Naive thymus-derived CD8-positive, alpha-beta T cell (primary cell): ENCODE measurements at regions not wholly inside any gene's neighbourhood (a gene's known extent, or its start where the extent isn't known, plus 50 kb on each side); places are given as distances from the start of the nearest gene placed in this dataset.

Experiments
- ATAC-seq, 2 donors: fragments of 150-1000 bp; cut with Tn5 transposase in 1 of 2; sonication (Bioruptor Pico), chemical (Tn5 transposase) in 1 of 2; 1 replicate in 1 of 2; 2 replicates in 1 of 2; pipeline ENCODE4 v1.10.0; 2021; ENCODE audit warnings: mild to moderate bottlenecking in 2 of 2, moderate library complexity in 2 of 2
- POLR2A ChIA-PET: fragments of 350-600 bp; sonication (Branson Sonifier 250); formaldehyde crosslinking; loops from one replicate; lab custom pipeline; 2021; ENCODE audit warnings: antibody characterized with exemption; lab: Charles Lee
- DNase-seq, 10 donors: peaks; one replicate each; pipeline versions ENCODE4 v3.0.0 to v3.0.0-alpha.2; 2020 to 2022
- H3K27ac Mint-ChIP-seq, 10 donors: one replicate each; pipeline ENCODE4 v1.8.0; 2020 to 2022; ENCODE audit warnings: mild to moderate bottlenecking in 10 of 10, mixed read lengths in 10 of 10, moderate library complexity in 4 of 10, inconsistent platforms in 1 of 10
- H3K27me3 Mint-ChIP-seq, 5 donors: one replicate each; pipeline ENCODE4 v1.8.0; 2021 to 2022; ENCODE audit warnings: mixed read lengths in 5 of 5
- H3K36me3 Mint-ChIP-seq, 3 donors: one replicate each; pipeline ENCODE4 v1.8.0; 2020 to 2022; ENCODE audit warnings: mixed read lengths in 3 of 3, mild to moderate bottlenecking in 2 of 3, inconsistent platforms in 1 of 3
- H3K4me1 Mint-ChIP-seq, 4 donors: one replicate each; pipeline ENCODE4 v1.8.0; 2021 to 2022; ENCODE audit warnings: mixed read lengths in 4 of 4
- H3K4me3 Mint-ChIP-seq, 10 donors: one replicate each; pipeline ENCODE4 v1.8.0; 2020 to 2022; ENCODE audit warnings: mild to moderate bottlenecking in 10 of 10, mixed read lengths in 10 of 10, moderate library complexity in 6 of 10, inconsistent platforms in 1 of 10
- H3K9me3 Mint-ChIP-seq, 9 donors: one replicate each; pipeline ENCODE4 v1.8.0; 2020 to 2022; ENCODE audit warnings: mixed read lengths in 9 of 9, mild to moderate bottlenecking in 3 of 9, inconsistent platforms in 1 of 9, moderate library complexity in 1 of 9

- POLR2A ChIA-PET, result no interaction called here
- Mint-ChIP-seq H3K9me3 (peaks cover 0 to 4% (median 0%) of the 10 kb centered on the region in 9 donors), H3K27me3 (no peaks in the 10 kb centered on the region), H3K4me1 (no peaks in the 10 kb centered on the region), H3K36me3 (no peaks in the 10 kb centered on the region), H3K27ac (no peak overlapping the region), H3K4me3 (no peak overlapping the region)
- no peak for ATAC-seq
- no peak for DNase-seq
Measured at GRCh38 chr13:85473144-85473543, 326.1 kb downstream of the SLITRK6 start.

DNA sequence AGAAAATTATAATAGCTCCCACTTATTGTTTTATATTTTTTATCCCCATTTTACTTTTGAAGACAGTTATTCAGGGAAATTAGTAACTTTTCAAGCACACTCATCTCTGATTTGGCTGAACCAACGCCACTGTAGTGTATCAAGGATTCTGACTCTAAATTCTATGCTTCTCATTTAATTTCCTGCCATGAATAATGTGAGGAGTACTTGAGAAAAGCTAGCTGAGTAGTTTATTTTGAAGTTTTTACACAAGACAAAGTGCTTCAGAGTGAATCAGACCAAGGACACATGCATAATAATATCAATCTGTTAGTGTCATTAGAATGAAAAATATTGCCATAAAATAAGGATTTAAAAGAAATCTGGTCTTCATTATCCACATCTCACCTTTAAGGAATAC is 329.9 kb downstream of the SLITRK6 start:
- Mint-ChIP-seq H3K4me3 (no peak overlapping the region), H3K4me1 (no peaks in the 10 kb centered on the region), H3K27ac (no peak overlapping the region), H3K9me3 (peaks cover 0 to 2% (median 0%) of the 10 kb centered on the region in 9 donors), H3K36me3 (no peaks in the 10 kb centered on the region), H3K27me3 (no peaks in the 10 kb centered on the region)
- ATAC-seq (no peak), DNase-seq (no peak)
- POLR2A ChIA-PET, result no interaction called here

DNA sequence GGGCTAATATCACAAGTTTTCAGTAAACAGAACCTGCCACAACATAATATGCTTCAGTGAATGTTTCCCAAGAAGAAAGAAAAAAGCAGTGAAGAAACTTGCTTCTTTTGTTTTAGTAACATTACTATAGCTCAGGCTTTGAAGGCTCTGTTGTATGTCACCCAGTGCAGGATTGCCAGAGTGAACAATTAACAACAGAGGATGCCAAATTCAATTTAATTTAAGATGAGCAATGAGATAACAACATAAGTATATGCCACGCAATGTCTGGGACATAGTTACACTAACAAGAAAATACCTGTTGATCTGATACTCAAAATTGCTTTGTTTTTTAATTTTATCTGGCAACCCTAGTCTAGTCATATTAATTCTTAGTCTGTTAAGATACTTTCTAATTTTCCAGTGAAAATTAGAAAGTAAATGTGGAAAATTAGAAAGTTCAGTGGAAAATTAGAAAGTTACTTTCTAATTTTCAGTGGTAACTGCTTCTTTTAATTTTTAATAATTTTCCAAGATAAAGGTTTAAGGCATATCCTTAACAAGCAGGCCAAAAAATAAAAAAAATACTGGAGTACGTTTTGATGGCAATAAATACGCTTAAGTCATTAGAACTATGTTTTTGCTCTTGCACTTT is 336.3 kb downstream of the SLITRK6 start:
- no peak overlapping the region for H3K4me3 Mint-ChIP-seq
- no peaks in the 10 kb centered on the region for H3K36me3 Mint-ChIP-seq
- peaks cover 0 to 11% (median 2%) of the 10 kb centered on the region in 9 donors for H3K9me3 Mint-ChIP-seq
- DNase-seq (no peak), ATAC-seq (no peak)
- H3K27ac Mint-ChIP-seq, result no peak overlapping the region
- no peaks in the 10 kb centered on the region for H3K4me1 Mint-ChIP-seq
- H3K27me3 Mint-ChIP-seq, result no peaks in the 10 kb centered on the region
- POLR2A ChIA-PET, result no interaction called here

DNA sequence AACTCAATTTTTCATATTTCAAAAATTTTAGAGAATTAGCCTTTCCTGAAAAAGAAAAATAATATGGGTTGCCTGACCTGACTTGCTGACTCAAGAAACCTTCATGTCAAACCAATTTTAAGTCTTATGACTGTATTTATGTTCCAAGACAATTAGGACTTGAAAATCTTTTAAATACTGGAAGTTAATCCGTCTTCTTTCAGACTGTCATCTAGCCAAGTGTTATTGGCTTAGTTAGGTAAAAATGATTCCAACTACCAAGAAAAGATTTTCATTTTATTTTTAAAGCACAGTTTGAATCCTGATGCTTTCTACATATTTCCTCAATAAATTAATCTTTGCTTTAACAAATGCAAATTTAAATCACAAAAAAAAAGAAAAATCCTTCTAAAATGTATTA is 337.6 kb downstream of the SLITRK6 start:
- H3K36me3 Mint-ChIP-seq, result peaks cover 0 to 10% (median 0%) of the 10 kb centered on the region in 3 donors
- H3K9me3 Mint-ChIP-seq, result peaks cover 0 to 19% (median 10%) of the 10 kb centered on the region in 9 donors
- no peaks in the 10 kb centered on the region for H3K27me3 Mint-ChIP-seq
- H3K4me1 Mint-ChIP-seq, result no peaks in the 10 kb centered on the region
- no peak overlapping the region for H3K4me3 Mint-ChIP-seq
- ATAC-seq (no peak), DNase-seq (no peak)
- no peak overlapping the region for H3K27ac Mint-ChIP-seq
- POLR2A ChIA-PET, result no interaction called here

DNA sequence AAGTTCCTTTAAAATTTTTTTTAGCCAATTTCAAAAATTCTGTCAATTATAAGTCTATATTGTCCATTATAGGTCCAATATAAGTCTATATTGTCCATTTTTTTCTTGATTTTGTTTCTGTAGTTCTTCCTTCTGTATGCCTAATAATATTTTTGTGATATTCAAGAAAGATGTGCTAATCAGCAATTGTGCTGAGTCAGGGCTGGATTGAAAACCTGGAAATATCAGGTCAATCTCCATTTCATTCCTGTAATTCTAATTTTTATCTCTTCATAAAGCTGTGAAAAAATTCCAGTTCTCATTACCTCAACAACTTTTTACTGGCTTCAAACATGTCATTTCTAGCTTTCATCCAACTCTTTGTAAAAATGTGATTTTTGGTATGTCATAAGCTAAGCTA is 353.7 kb downstream of the SLITRK6 start:
- POLR2A ChIA-PET, result no interaction called here
- no peak for ATAC-seq
- Mint-ChIP-seq H3K27ac (no peak overlapping the region), H3K4me3 (no peak overlapping the region), H3K36me3 (no peaks in the 10 kb centered on the region), H3K4me1 (no peaks in the 10 kb centered on the region), H3K9me3 (peaks cover 0 to 3% (median 0%) of the 10 kb centered on the region in 9 donors), H3K27me3 (no peaks in the 10 kb centered on the region)
- DNase-seq, result no peak

GRCh38 chr13:85441975-85442374 is 357.2 kb downstream of the SLITRK6 start:
- H3K4me1 Mint-ChIP-seq, result no peaks in the 10 kb centered on the region
- H3K9me3 Mint-ChIP-seq, result peaks cover 0 to 4% (median 0%) of the 10 kb centered on the region in 9 donors
- H3K36me3 Mint-ChIP-seq, result no peaks in the 10 kb centered on the region
- no peaks in the 10 kb centered on the region for H3K27me3 Mint-ChIP-seq
- DNase-seq (no peak), ATAC-seq (no peak)
- H3K4me3 Mint-ChIP-seq, result no peak overlapping the region
- POLR2A ChIA-PET, result no interaction called here
- H3K27ac Mint-ChIP-seq, result no peak overlapping the region

DNA sequence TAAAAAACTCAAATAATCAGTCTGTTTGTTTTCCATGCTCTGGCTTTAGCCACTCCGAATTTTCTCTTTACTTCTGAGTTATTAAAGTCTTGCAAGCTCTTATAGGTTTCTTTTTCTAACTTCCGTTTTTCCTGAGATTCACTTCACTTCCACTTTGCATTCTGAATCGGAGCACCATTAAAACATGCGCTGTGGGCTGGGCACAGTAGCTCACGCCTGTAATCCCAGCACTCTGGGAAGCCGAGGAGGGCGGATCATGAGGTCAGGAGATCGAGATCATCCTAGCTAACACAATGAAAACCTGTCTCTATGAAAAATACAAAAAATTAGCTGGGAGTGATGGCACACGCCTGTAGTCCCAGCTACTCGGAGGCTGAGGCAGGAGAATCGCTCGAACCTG is 357.9 kb downstream of the SLITRK6 start:
- no peak overlapping the region for H3K27ac Mint-ChIP-seq
- H3K4me1 Mint-ChIP-seq, result no peaks in the 10 kb centered on the region
- H3K4me3 Mint-ChIP-seq, result no peak overlapping the region
- ATAC-seq (no peak), DNase-seq (no peak)
- H3K9me3 Mint-ChIP-seq, result peaks cover 0 to 4% (median 0%) of the 10 kb centered on the region in 9 donors
- no peaks in the 10 kb centered on the region for H3K36me3 Mint-ChIP-seq
- POLR2A ChIA-PET, result no interaction called here
- no peaks in the 10 kb centered on the region for H3K27me3 Mint-ChIP-seq

DNA sequence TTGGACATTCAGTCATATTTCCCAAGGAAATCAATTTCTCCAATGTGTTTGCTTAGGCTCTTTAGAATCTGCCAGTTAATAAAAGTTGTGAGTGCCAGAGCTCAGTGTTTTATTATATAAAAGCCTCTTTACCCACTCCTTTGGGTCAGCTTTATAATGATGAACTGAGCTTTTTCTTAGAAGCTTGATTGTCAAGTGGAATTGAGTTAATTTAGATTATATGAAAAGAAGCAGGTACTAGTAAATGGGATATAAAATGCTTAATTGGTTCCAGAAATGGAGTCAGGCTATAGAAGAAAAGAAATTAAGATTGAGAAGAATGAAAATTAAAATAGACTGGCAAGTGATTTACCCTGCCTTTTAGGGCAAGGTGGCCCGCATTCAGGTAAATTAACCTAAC is 363.2 kb downstream of the SLITRK6 start:
- Mint-ChIP-seq H3K4me3 (no peak overlapping the region), H3K9me3 (peaks cover 0 to 7% (median 0%) of the 10 kb centered on the region in 9 donors), H3K4me1 (no peaks in the 10 kb centered on the region), H3K27me3 (no peaks in the 10 kb centered on the region), H3K36me3 (no peaks in the 10 kb centered on the region), H3K27ac (no peak overlapping the region)
- POLR2A ChIA-PET, result no interaction called here
- ATAC-seq (no peak), DNase-seq (no peak)

DNA sequence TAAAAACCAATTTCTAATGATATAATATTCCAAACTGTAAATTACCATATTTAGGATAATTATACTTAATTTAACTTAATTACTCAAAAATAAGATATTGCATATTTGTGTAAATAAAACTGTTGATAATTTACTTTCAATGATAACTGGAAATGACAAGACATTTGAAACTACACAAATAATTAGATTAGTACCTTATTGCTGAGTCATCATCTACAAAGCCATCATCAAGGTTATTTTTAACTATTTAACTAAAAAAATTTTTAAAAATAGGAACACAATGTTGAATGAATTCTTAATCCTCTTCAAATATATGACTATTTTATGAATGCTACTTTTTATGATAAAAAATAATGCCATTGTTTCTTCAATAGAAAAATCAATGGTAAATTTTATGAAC is 364.3 kb downstream of the SLITRK6 start:
- H3K4me3 Mint-ChIP-seq, result no peak overlapping the region
- peaks cover 0 to 7% (median 0%) of the 10 kb centered on the region in 9 donors for H3K9me3 Mint-ChIP-seq
- DNase-seq (no peak), ATAC-seq (no peak)
- H3K4me1 Mint-ChIP-seq, result no peaks in the 10 kb centered on the region
- no peaks in the 10 kb centered on the region for H3K36me3 Mint-ChIP-seq
- POLR2A ChIA-PET, result no interaction called here
- no peaks in the 10 kb centered on the region for H3K27me3 Mint-ChIP-seq
- no peak overlapping the region for H3K27ac Mint-ChIP-seq

DNA sequence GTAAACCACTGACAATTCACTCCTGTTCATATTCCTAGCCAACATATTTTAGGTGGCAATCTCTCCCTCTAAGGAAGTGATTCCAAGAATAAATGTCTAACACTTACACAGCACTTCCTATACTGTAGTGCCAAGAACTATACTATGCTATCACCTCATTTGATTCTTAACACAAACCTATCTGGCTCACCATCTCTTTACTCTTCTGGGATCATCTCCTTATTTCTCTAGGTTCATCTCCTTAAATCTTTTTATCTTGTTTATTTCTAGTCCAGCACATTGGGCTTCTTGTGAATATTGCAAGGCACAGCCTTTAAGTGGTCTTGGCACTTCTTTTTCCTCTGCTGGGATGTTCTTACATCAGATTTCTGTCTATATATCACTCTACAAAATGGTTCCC is 366.3 kb downstream of the SLITRK6 start:
- POLR2A ChIA-PET, result no interaction called here
- Mint-ChIP-seq H3K27me3 (no peaks in the 10 kb centered on the region), H3K4me3 (no peak overlapping the region), H3K4me1 (no peaks in the 10 kb centered on the region), H3K36me3 (no peaks in the 10 kb centered on the region), H3K27ac (no peak overlapping the region), H3K9me3 (peaks cover 0 to 7% (median 0%) of the 10 kb centered on the region in 9 donors)
- ATAC-seq (no peak), DNase-seq (no peak)

DNA sequence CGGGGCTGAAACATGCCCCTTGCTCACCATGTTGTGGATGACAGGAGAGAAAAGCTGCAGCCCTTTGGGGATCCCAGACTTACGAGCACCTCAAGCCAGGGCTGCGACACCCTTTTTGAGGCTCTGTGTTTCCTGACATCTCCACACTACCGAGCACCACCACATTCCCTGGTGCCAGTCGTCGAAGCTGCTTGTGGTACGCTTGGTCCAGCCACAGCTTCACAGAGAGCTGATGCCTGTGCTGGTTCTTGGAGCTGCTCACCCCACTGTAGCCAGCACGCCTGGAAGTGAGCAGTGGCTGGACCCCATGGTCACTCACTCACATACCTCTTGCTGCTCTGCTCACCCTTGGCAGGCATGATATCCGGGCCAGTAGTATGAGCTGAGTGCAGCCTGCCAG is 367.5 kb downstream of the SLITRK6 start:
- H3K36me3 Mint-ChIP-seq, result no peaks in the 10 kb centered on the region
- no peaks in the 10 kb centered on the region for H3K27me3 Mint-ChIP-seq
- no peak overlapping the region for H3K4me3 Mint-ChIP-seq
- no peak for ATAC-seq
- no peak overlapping the region for H3K27ac Mint-ChIP-seq
- H3K4me1 Mint-ChIP-seq, result no peaks in the 10 kb centered on the region
- POLR2A ChIA-PET, result no interaction called here
- DNase-seq, result no peak
- H3K9me3 Mint-ChIP-seq, result peaks cover 0 to 3% (median 0%) of the 10 kb centered on the region in 9 donors

DNA sequence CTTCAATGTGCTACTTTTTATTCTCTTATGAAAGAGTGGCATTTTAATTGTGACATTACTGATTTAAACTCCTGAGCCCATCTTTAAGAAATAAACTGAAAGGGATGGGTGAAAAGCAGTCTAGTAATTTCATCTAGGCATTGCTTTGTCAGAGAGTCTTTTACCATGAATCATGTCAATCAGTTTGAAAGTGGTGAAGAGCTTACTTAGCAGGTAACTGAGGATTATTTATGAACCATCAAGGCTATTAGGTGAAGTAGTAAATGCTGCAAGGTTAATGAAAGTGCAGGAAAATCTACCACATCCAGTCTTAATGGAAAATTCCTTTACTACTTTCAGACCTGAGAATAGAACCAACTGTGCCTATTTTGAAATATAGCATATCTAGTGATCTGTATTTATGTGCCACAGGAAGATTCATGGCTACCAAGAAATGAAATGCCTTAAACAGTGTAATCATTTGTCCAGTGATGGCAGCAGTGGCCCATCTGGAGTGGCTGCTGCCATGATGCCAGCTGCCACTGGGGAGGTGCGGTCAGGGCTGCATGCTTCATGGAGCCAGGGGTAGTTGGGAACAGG is 368.9 kb downstream of the SLITRK6 start:
- Mint-ChIP-seq H3K4me3 (no peak overlapping the region), H3K4me1 (no peaks in the 10 kb centered on the region), H3K27ac (no peak overlapping the region), H3K27me3 (no peaks in the 10 kb centered on the region), H3K36me3 (no peaks in the 10 kb centered on the region), H3K9me3 (peaks cover 0 to 2% (median 0%) of the 10 kb centered on the region in 9 donors)
- no peak for DNase-seq
- POLR2A ChIA-PET, result no interaction called here
- ATAC-seq, result no peak

GRCh38 chr13:85427416-85427815 is 371.8 kb downstream of the SLITRK6 start:
- Mint-ChIP-seq H3K27ac (no peak overlapping the region), H3K36me3 (no peaks in the 10 kb centered on the region), H3K27me3 (no peaks in the 10 kb centered on the region), H3K9me3 (no peaks in the 10 kb centered on the region), H3K4me3 (no peak overlapping the region), H3K4me1 (no peaks in the 10 kb centered on the region)
- POLR2A ChIA-PET, result no interaction called here
- DNase-seq (no peak), ATAC-seq (no peak)

- Mint-ChIP-seq H3K27ac (no peak overlapping the region), H3K4me1 (no peaks in the 10 kb centered on the region), H3K27me3 (no peaks in the 10 kb centered on the region), H3K4me3 (no peak overlapping the region), H3K36me3 (no peaks in the 10 kb centered on the region), H3K9me3 (peaks cover 0 to 3% (median 0%) of the 10 kb centered on the region in 9 donors)
- DNase-seq (no peak), ATAC-seq (no peak)
- POLR2A ChIA-PET, result no interaction called here
Measured at GRCh38 chr13:85420136-85420535, 379.1 kb downstream of the SLITRK6 start.
